Lower lobe of right lung (tissue), 2 donors: ENCODE measurements at regions not wholly inside any gene's neighbourhood (a gene's known extent, or its start where the extent isn't known, plus 50 kb on each side); places are given as distances from the start of the nearest gene placed in this dataset.

Experiments used
- ATAC-seq, 2 donors: fragments of 200-7000 bp; cut with Tn5 transposase; one replicate each; pipeline ENCODE4 v1.9.1; 2020 to 2022; ENCODE audit warnings: mild to moderate bottlenecking in 2 of 2, moderate library complexity in 2 of 2
- DNase-seq: peaks from one replicate; pipeline ENCODE4 v3.0.0-alpha.2; 2020
- H3K27ac ChIP-seq: fragments of 200-600 bp; one replicate; pipeline ENCODE4 v1.8.0; 2022
- H3K27me3 ChIP-seq: fragments of 200-600 bp; one replicate; pipeline ENCODE4 v1.8.0; 2022; ENCODE audit warnings: low read depth
- H3K36me3 ChIP-seq: fragments of 200-600 bp; one replicate; pipeline ENCODE4 v1.8.0; 2022; ENCODE audit warnings: mild to moderate bottlenecking
- H3K4me1 ChIP-seq: fragments of 200-600 bp; one replicate; pipeline ENCODE4 v1.8.0; 2022
- H3K4me3 ChIP-seq: fragments of 200-600 bp; one replicate; pipeline ENCODE4 v1.8.0; 2022; ENCODE audit warnings: mild to moderate bottlenecking
- H3K9me3 ChIP-seq: fragments of 200-600 bp; one replicate; pipeline ENCODE4 v1.8.0; 2022
- intact Hi-C: fragments of 100-400 bp; cut with DNase I; formaldehyde crosslinking; loops from one replicate; pipeline ENCODE4 v1.11.0; 2022
- TF ChIP-seq, protein P1 (sequence below): fragments of 200-600 bp; IDR thresholded peaks from one replicate; pipeline ENCODE4 v1.8.0; 2022; ENCODE audit warnings: antibody characterized with exemption, mild to moderate bottlenecking
- donor health status: DM: no; HTN: yes; CAD: no; lungs with severe emphysema.

DNA sequence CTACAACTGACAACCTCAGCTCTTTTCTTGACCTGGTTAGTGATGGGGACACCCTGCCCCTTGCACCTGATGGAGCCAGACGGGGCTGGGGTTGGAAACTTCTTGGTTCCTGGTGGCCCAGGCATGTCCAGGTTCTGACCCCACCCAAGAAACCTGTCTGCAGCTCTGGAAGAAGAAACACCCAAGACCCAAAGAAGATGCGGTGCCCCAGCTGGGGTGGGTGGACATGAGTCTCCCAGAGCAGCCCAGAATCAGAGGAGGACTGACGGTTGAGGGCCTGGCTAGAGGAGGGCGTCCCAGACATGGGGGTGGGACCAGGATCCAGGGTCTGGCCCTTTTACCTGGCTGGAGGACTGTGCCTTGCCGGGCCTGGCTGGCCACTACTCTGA, 202.4 kb downstream of the GLRX3 start:
- intact Hi-C loops, result no loop called here
- H3K9me3 ChIP-seq, result no peaks in the 10 kb centered on the region
- H3K4me1 ChIP-seq, result no peaks in the 10 kb centered on the region
- TF ChIP-seq, protein P1, sequence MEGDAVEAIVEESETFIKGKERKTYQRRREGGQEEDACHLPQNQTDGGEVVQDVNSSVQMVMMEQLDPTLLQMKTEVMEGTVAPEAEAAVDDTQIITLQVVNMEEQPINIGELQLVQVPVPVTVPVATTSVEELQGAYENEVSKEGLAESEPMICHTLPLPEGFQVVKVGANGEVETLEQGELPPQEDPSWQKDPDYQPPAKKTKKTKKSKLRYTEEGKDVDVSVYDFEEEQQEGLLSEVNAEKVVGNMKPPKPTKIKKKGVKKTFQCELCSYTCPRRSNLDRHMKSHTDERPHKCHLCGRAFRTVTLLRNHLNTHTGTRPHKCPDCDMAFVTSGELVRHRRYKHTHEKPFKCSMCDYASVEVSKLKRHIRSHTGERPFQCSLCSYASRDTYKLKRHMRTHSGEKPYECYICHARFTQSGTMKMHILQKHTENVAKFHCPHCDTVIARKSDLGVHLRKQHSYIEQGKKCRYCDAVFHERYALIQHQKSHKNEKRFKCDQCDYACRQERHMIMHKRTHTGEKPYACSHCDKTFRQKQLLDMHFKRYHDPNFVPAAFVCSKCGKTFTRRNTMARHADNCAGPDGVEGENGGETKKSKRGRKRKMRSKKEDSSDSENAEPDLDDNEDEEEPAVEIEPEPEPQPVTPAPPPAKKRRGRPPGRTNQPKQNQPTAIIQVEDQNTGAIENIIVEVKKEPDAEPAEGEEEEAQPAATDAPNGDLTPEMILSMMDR, result no peak
- no peak overlapping the region for H3K4me3 ChIP-seq
- DNase-seq (no peak), ATAC-seq (no peak)
- no peaks in the 10 kb centered on the region for H3K27me3 ChIP-seq
- no peak overlapping the region for H3K27ac ChIP-seq
- H3K36me3 ChIP-seq, result no peaks in the 10 kb centered on the region

DNA sequence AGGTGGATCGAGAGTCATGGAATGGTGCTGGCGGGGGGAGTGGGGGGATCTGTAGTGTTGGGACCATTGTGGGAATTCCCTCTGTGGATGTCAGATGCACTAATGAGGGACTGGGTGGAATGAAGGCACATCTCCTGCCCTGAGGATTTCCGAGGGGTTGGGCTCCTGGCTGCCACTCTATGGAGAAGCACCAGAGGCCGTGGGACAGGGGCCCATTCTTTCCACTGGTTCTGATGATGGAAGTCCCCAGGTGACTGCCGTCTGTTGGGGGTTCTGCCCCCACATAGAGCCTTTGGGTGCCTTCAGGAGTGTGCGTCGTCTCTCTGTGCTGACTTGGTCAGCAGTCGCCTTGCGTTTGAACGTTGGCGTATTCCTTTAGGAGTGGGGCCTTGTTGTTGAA, 202.9 kb downstream of the GLRX3 start:
- intact Hi-C loops, result no loop called here
- Histone ChIP-seq H3K9me3 (no peaks in the 10 kb centered on the region), H3K4me3 (no peak overlapping the region), H3K4me1 (no peaks in the 10 kb centered on the region), H3K36me3 (no peaks in the 10 kb centered on the region), H3K27ac (no peak overlapping the region), H3K27me3 (no peaks in the 10 kb centered on the region)
- ATAC-seq (no peak), DNase-seq (no peak)
- TF ChIP-seq, protein P1, result no peak

DNA sequence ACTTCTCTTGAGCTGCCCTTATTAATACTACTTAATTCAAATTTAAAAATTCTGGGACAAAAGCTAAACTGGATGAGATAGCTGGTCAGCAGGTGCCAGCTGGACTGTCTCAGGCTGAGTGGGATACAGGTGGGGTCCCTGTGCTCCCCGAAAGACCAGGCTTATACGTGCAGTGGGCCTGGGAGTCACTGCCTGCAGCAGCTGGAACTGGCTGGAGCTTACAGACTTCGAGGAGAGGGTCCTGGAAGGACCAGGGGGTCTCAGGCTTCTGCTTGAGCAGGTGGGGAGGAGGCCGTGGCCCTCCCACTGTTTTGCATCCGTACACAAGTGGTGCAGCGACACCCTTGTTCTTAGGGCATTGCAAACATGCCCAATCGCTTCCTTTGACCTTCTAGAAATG, 203.7 kb downstream of the GLRX3 start:
- no peak for DNase-seq
- TF ChIP-seq, protein P1, result no peak
- H3K36me3 ChIP-seq, result no peaks in the 10 kb centered on the region
- H3K9me3 ChIP-seq, result no peaks in the 10 kb centered on the region
- H3K27me3 ChIP-seq, result no peaks in the 10 kb centered on the region
- H3K4me1 ChIP-seq, result no peaks in the 10 kb centered on the region
- no peak overlapping the region for H3K4me3 ChIP-seq
- intact Hi-C loops, result no loop called here
- H3K27ac ChIP-seq, result no peak overlapping the region
- no peak for ATAC-seq

DNA sequence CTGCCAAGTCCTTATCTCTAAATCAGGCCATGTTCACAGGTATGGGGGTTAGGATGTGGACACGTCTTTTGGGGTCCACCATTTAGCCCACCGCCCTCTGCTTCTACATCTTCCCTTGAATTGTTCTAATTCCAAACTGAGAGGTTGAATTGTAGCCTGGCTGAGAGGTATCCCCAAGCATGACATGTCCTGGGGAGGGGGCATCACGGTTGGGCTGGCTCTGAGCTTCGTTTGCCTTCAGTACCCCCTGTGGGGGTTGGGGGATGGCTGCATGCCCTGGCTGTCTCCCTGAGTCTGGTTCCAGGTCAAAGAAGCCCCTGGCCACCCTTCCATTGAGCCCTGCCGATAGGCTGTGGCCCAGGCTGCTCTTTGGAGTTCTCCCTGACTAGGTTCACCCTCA, 204.6 kb downstream of the GLRX3 start:
- TF ChIP-seq, protein P1, result no peak
- intact Hi-C loops, result no loop called here
- no peaks in the 10 kb centered on the region for H3K27me3 ChIP-seq
- H3K9me3 ChIP-seq, result no peaks in the 10 kb centered on the region
- no peak overlapping the region for H3K4me3 ChIP-seq
- no peak overlapping the region for H3K27ac ChIP-seq
- ATAC-seq (no peak), DNase-seq (no peak)
- no peaks in the 10 kb centered on the region for H3K36me3 ChIP-seq
- H3K4me1 ChIP-seq, result no peaks in the 10 kb centered on the region

DNA sequence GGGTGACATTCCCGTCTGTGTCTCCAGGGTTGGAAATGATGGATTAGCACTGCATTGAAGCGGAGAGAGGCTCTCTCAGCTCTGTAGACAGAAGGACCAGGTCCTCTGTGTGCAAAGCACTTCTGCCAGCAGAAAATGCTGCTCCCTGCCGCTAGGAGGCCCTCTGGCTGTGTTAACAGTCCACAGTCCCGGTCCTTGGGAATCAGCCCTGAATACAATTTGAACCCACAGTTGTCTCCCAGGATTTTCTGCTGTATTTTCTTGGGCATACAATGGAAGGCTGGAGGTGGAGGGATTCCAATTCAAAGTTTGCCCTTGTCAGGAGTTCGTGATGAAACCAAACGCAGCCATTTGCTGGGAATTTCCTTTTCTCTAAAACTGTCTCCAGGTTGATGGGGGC, 205.2 kb downstream of the GLRX3 start:
- TF ChIP-seq, protein P1, result peak; percentile 54
- intact Hi-C loops, result no loop called here
- H3K36me3 ChIP-seq, result no peaks in the 10 kb centered on the region
- no peaks in the 10 kb centered on the region for H3K4me1 ChIP-seq
- H3K27me3 ChIP-seq, result no peaks in the 10 kb centered on the region
- H3K9me3 ChIP-seq, result no peaks in the 10 kb centered on the region
- no peak overlapping the region for H3K27ac ChIP-seq
- no peak overlapping the region for H3K4me3 ChIP-seq
- ATAC-seq (peak in 1 of 2 donors; percentile 40), DNase-seq (no peak)

DNA sequence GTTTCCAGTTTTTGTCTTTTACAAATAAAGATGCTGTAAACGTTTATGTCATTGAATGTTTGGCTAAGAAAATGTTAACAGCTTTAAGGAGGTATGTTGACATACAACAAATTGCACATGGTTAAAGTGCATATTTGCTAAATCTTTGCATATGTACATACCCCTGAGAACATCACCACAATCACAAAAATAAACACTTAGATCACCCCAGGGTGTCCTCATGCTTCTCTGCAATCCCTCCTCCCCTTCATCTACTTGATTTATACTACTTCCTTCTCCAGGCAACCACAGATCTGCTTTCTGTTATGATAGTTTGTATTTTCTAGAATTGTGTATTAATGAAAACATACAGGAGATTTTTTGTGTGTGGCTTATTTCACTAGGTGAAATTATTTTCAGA, 209.5 kb downstream of the GLRX3 start:
- no peak for ATAC-seq

More for the DNA sequence above, 209.5 kb downstream of the GLRX3 start:
- Histone ChIP-seq H3K4me3 (no peak overlapping the region), H3K27me3 (no peaks in the 10 kb centered on the region), H3K9me3 (no peaks in the 10 kb centered on the region), H3K36me3 (no peaks in the 10 kb centered on the region), H3K27ac (no peak overlapping the region), H3K4me1 (no peaks in the 10 kb centered on the region)
- intact Hi-C loops, result no loop called here
- DNase-seq, result no peak
- TF ChIP-seq, protein P1, result no peak
